ENCODE measurements at regions not wholly inside any gene's neighbourhood (a gene's known extent, or its start where the extent isn't known, plus 50 kb on each side); places are given as distances from the start of the nearest gene placed in this dataset.

- DNase-seq = no peak
Observed at GRCh38 chr7:13047061-13047460, 359.6 kb downstream of the ARL4A start.

DNA sequence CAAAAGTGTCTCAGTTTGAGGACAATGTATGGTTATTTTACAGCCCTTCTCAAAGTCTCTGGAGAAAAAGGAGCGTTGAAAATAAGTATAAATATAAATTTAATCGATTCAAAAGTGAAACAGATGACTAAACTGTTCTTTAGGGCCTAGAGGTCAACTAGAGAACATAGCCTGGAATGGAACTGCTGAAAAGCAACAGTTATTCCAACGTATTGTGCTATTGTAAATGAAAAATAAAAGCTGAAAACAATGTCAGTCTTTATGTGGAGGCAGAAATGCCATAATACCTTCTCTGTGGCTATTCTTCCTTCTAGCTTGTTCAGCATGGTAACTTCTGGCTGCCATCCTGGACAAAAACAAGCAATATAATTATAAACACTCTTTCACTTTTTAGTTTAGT lies 362.5 kb downstream of the ARL4A start:
- DNase-seq = no peak

DNA sequence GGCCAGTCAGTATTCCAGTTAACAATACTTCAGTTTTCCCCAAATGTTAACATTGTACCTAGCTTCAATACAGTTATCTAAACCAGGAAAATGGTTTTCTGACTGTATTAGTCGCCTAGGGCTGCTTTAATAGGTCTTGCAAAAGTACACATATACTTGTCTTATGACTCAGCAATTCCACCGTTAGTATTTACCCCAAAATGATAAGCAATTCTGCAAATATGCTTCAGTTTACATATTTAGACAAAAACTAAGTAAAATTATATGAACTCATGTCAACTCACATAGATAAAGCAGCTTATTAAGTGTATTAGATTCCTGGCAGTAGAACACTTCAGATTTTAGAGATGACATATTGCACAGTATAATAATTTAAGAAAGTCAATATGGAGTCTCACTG lies 363.3 kb downstream of the ARL4A start:
- no peak for DNase-seq

DNA sequence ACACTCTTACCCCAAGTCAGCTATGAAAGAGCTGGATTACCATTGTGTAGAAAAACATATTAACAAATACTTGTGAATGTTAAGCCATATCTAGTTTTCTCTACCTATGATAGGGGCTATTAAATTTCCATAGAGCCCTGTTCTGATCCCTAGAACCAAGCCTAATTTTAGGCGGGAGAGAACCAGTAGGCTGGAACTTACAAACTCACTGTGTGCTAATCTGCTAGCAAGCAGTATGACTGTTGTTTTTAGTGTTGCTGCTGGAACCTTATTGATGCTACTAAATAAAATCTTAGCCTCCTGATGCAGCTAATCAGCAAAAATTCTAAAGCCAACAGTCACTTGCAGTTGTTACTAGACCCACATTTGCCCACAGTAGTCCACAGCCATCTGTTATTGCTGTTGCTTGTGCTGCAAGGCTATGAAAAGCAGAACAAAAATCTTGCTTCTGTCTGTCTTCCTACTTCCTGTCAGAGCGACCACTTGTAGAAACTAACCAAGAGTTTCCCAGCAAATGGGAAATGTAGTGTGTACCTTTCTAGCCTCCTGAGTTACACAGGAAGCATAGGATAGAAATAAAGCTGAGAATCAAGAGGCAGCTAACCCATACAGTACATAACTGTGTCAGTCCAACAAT lies 368.4 kb downstream of the ARL4A start:
- DNase-seq = peak; percentile 6 to 47

GRCh38 chr7:13057462-13058200 lies 370.2 kb downstream of the ARL4A start:
- peak in 1 of 2 experiments; percentile 8 for DNase-seq

GRCh38 chr7:13060173-13060572 lies 372.7 kb downstream of the ARL4A start:
- DNase-seq = no peak

DNA sequence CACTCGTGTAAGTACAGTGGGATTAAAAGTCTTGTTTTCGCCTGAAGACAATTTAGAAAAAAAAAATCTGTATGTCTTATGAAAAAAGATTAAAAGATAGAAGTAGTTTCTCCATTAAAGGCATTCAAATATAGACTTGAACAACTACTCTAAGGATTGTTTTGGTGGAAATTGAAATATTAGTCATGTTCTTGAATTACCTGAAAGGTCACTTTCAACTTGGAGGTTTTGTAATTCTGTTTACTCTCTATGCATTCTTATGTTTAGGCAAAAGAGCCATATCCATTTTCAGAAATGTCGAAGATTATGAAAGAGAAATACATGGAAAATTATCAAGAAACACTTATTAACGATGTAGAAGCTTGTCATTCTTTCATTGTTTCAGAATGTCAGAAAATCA lies 373.7 kb downstream of the ARL4A start:
- DNase-seq = no peak

DNA sequence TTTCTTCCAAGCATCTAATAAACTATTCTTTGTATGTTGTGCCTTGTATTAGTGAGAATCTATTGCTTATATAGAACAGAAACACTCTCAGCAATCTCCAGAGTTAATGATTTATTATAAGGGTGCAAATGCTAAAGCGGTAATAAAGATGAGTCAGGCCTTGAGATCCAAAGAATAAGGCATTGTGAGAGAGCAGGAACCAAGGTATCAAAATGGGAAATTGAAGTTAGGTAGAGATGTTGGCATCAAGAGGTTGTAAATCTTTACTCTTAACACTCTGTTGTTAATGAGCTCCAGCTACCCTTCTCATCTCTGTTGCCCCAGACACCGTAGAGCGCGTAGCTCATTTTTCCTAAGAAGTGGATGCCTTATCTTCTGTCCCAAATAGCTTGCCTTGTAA lies 375.2 kb downstream of the ARL4A start:
- DNase-seq = no peak

DNA sequence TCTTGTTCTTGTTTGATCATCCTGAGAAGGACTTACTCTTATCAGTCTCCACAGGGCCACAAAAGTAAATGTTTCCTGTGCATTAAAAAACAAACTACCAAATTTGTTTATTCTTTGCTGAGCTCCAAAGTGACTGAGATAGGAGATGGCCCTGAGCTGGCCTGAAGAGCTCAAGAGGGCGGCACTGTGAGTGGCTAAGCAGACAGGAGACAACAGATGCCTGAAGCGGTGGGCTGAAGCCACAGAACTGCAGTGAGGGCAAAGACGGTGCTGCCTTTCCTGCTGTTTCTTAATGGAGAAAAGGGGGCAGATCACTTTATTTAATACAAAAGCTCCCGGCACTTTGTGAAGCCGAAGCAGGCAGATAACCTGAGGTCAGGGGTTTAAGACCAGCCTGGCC lies 379.6 kb downstream of the ARL4A start:
- no peak for DNase-seq

GRCh38 chr7:13068032-13068431 lies 380.6 kb downstream of the ARL4A start:
- DNase-seq = no peak

GRCh38 chr7:13069841-13070240 lies 382.4 kb downstream of the ARL4A start:
- DNase-seq = no peak

- DNase-seq = no peak
Observed at GRCh38 chr7:13072014-13072413, 384.6 kb downstream of the ARL4A start.

DNA sequence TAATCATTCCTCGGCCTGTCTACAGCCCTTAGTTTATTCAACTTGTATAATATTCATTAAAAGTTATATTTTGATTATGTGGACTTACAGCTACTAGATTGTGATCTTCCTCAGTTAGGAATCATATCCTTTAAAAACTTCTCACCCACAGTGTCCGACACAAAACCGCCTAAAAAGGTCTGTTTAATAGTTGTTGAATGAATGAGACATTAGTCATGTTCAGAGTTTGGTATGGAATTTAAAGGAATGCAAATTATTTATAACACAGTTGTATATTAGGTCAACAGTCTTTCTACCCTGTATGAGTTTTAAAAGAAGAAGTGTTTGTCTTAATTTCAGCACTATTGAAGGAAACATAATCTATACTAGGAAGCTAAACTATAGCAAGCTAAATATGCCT lies 390.0 kb downstream of the ARL4A start:
- DNase-seq = no peak

- DNase-seq = no peak
Observed at GRCh38 chr7:13078105-13078504, 390.7 kb downstream of the ARL4A start.

DNA sequence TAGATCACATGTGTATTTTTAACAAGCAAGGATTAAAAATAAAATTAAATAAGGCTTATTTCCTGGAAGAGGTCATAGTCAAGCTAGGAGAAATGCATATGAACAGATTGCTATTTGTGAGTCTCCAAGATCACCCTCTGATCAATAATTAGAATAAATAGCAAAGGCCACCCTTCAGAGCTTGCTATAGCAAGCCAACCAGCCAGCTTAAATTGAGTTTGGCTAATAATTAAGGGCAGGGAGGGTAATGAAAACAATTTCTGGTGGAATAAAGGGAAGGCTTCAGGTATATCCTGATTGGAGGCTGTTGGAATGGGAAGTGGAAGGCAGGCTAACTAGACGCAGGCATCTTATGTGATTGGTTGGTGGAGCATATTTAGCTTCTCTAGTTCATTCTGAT lies 403.5 kb downstream of the ARL4A start:
- no peak for DNase-seq

- DNase-seq = no peak
Observed at GRCh38 chr7:13091974-13092707, 404.7 kb downstream of the ARL4A start.

- DNase-seq = no peak
Observed at GRCh38 chr7:13092708-13093005, 405.2 kb downstream of the ARL4A start.

- no peak for DNase-seq
Observed at GRCh38 chr7:13093160-13093559, 405.7 kb downstream of the ARL4A start.

- DNase-seq = no peak
Observed at GRCh38 chr7:13097499-13097898, 410.1 kb downstream of the ARL4A start.

DNA sequence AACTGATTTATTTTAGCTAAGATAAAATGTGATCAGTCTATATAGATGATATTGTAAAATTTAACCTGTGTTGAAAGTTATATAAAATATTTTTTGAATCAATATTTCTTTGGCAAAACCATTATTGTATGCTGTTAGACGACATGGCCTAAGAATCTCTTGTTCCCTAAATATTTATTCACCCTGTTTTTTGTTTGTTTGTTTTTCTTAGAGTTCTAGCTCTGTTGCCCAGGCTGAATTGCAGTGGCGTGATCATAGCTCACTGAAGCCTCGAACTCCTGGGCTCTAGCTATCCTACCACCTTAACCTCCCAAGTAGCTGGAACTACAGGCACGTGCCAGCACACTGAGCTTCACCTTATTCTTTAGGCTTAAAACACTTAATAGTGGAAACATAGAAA lies 410.7 kb downstream of the ARL4A start:
- DNase-seq = no peak

DNA sequence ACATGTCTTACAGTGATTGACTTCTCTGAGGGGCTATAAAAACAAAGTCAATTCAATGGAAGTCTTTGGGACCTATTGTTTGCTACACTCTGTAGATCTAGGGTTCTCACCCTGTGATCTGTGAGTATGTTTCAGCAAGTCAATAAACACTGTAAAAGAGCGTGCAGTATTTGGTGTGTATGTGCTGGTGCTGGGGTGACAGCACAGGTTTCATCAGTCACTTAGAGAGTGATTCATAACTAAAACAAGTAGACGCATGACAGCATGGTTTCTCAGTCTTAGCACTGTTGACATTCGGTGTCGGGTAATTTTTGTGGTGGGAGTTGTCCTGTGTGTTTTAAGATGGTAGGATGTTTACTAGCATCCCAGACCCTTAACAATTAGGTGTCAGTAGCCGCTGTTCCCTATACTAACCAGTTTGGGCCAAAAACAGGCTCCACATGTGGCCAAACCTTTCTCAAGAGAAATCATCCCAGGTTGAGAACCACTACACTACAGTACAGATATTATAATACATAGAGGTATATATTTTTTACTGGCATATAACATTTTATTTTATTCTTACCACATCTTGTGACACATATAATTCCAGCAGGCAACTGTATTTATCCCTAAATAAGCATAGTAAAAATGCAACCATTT lies 411.8 kb downstream of the ARL4A start:
- DNase-seq = no peak

- peak in 1 of 2 experiments; percentile 16 for DNase-seq
Observed at GRCh38 chr7:13104128-13104527, 416.7 kb downstream of the ARL4A start.

DNA sequence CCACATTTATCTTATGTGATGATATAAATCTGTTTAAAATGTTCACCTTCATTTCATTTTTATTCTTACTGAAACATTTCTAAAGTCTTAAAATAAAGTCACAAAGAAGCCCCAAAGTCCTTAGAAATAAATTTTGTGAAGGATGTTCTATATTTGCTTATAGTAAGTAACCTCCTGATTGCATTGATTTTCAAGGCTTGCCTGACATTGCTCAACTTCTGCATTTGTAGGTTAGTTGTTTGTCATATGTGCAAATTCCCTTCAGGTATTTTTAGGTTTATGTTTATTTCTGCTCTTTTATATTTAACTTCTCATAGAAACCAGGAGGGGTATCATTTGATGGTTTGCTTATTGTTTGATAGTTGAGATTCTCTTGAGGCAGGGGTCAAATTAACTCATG lies 417.8 kb downstream of the ARL4A start:
- DNase-seq = no peak

DNA sequence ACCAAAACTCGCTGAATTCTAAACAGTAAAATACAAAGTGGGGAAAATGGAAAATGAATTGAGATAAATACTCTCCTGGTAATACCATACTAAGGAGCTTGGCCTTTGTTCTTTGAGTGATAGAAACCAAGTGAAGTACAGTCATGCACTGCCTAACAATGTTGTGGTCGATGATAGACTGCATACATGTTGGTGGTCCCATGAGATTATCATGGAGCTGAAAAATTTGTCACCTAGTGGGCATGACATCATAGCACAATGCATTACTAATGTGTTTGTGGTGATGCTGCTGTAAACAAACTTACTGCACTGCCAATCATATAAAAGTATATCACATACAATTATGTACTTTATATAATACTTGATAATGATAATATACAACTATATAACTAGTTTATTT lies 419.1 kb downstream of the ARL4A start:
- DNase-seq = no peak

Data from AML-193 (cell line).